Mammary epithelial cell (primary cell): ENCODE measurements at regions not wholly inside any gene's neighbourhood (a gene's known extent, or its start where the extent isn't known, plus 50 kb on each side); places are given as distances from the start of the nearest gene placed in this dataset.

Experiments used
- CTCF ChIP-seq, 2 donors: IDR thresholded peaks in 1 of 2; conservative IDR thresholded peaks in 1 of 2; 2 replicates each; pipeline ENCODE4 v1.5.1; 2011 to 2012; ENCODE audit warnings: inconsistent platforms in 2 of 2, low read length in 2 of 2, mild to moderate bottlenecking in 2 of 2, control low read depth in 1 of 2, low read depth in 1 of 2; ENCODE audit not compliant: insufficient read depth in 1 of 2; ENCODE audit errors: extremely low read depth in 1 of 2
- EZH2 ChIP-seq: IDR thresholded peaks from 2 replicates; pipeline ENCODE4 v1.6.1; 2012; ENCODE audit warnings: low read length, inconsistent platforms, borderline replicate concordance

- TF ChIP-seq CTCF (conservative IDR thresholded peaks at IDR 0.05 in 1 of 2, IDR thresholded peaks at IDR 0.05 in 1 of 2; ENCODE audit: extremely low read depth in 1 of 2, insufficient read depth in 1 of 2, low read depth in 1 of 2, low read length in 2 of 2): no peak
- no peak for TF ChIP-seq EZH2
These were observed 140.6 kb downstream of the FAM124B start for GRCh38 chr2:224261326-224261725.
